Endodermal cell (in vitro differentiated cells): ENCODE measurements at regions not wholly inside any gene's neighbourhood (a gene's known extent, or its start where the extent isn't known, plus 50 kb on each side); places are given as distances from the start of the nearest gene placed in this dataset.
"Not testable (repeated sequence)": the region's sequence is repeated elsewhere in the genome, so short reads cannot be mapped to it uniquely, and the experiment has no call there.

ENCODE experiments used
- DNase-seq: peaks from one replicate; pipeline ENCODE4 v3.0.0-alpha.2; 2017
- H3K27ac ChIP-seq: 2 replicates; pipeline ENCODE4 v1.5.1; 2013; ENCODE audit warnings: mild to moderate bottlenecking, low read depth, low read length, moderate library complexity
- H3K27me3 ChIP-seq: 2 replicates; pipeline ENCODE4 v1.6.1; 2013; ENCODE audit warnings: mild to moderate bottlenecking, low read length, moderate library complexity; ENCODE audit not compliant: insufficient read depth, control insufficient read depth, poor library complexity, severe bottlenecking
- H3K36me3 ChIP-seq: 2 replicates; pipeline ENCODE4 v1.7.0; 2013; ENCODE audit warnings: mild to moderate bottlenecking, low read length, moderate library complexity; ENCODE audit not compliant: control insufficient read depth, insufficient read depth
- H3K4me1 ChIP-seq: one replicate; pipeline ENCODE4 v1.7.0; 2013; ENCODE audit warnings: low read length; ENCODE audit not compliant: control insufficient read depth, insufficient read depth
- H3K4me3 ChIP-seq: 2 replicates; pipeline ENCODE4 v1.5.1; 2013; ENCODE audit warnings: mild to moderate bottlenecking, low read length, moderate library complexity
- H3K9ac ChIP-seq: 2 replicates; pipeline ENCODE4 v1.6.1; 2013; ENCODE audit warnings: mild to moderate bottlenecking, low read length, moderate library complexity; ENCODE audit not compliant: poor library complexity, severe bottlenecking; ENCODE audit errors: extremely low read depth
- H3K9me3 ChIP-seq: 2 replicates; pipeline ENCODE4 v1.6.1; 2013; ENCODE audit warnings: mild to moderate bottlenecking, low read length, moderate library complexity; ENCODE audit not compliant: control insufficient read depth
- H3K27ac Mint-ChIP-seq: 2 replicates; pipeline ENCODE4 v1.8.0; 2020; ENCODE audit warnings: mixed read lengths
- H3K27me3 Mint-ChIP-seq: 2 replicates; pipeline ENCODE4 v1.8.0; 2021; ENCODE audit warnings: mild to moderate bottlenecking, mixed read lengths; ENCODE audit not compliant: insufficient read depth
- H3K36me3 Mint-ChIP-seq: 2 replicates; pipeline ENCODE4 v1.8.0; 2020; ENCODE audit warnings: low read depth, mixed read lengths
- H3K4me1 Mint-ChIP-seq: 2 replicates; pipeline ENCODE4 v1.8.0; 2020; ENCODE audit warnings: mixed read lengths
- H3K4me3 Mint-ChIP-seq: 2 replicates; pipeline ENCODE4 v1.8.0; 2020; ENCODE audit warnings: mild to moderate bottlenecking, moderate library complexity, mixed read lengths
- H3K9me3 Mint-ChIP-seq: 2 replicates; pipeline ENCODE4 v1.8.0; 2020; ENCODE audit warnings: mild to moderate bottlenecking, mixed read lengths
- WGBS, 2 experiments: methylation state at CpG; one replicate each; pipeline versions ENCODE4 v1.1.5 to v1.1.7; 2013; ENCODE audit warnings: missing lambda C conversion rate in 2 of 2, mixed read lengths in 1 of 2; ENCODE audit not compliant: insufficient coverage in 1 of 2, insufficient read length in 1 of 2; 5-methylcytosine and 5-hydroxymethylcytosine counted together
- TF ChIP-seq, protein P1 (sequence below): fragments of 200-600 bp; sonication (generic); conservative IDR thresholded peaks from 2 replicates; pipeline ENCODE4 v1.5.0; 2021; ENCODE audit warnings: antibody characterized with exemption, mild to moderate bottlenecking

DNA sequence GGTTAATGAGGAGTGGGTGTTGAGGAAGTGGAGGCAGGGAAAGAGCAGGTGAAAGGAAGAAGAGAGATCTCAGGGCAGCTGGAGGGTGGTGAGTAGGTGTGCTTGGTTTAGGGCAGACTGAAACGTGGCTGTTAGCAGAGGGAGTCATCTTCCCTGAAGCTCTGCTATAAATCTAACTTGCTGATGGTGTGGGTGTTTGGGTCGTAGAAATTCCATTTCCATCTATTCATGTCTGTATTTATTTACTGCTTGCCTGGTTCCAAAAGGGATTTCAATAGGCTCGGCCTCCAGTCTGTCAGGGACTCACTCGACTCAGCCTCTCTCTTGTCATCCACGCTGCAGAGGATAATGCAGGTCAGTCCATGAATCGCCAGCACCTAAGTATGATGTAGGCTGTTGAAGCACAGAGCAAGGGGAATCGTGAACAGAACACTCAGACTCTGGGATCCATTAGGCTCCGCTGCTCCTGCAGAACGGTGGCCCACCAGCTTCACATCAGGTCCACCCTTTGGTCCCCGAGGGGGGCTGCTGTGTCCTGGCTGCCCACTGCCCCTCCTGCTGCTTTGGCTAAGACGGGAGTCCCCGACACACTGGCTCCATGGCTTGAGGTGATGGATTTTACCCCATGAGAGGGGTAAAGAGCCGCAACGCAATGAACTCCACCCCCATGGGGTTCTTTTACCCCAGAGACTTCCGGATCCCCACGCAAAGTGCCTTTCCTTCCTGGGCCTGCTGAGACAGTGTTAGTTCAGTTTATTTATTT lies 156.2 kb downstream of the RHOU start:
- TF ChIP-seq, protein P1, sequence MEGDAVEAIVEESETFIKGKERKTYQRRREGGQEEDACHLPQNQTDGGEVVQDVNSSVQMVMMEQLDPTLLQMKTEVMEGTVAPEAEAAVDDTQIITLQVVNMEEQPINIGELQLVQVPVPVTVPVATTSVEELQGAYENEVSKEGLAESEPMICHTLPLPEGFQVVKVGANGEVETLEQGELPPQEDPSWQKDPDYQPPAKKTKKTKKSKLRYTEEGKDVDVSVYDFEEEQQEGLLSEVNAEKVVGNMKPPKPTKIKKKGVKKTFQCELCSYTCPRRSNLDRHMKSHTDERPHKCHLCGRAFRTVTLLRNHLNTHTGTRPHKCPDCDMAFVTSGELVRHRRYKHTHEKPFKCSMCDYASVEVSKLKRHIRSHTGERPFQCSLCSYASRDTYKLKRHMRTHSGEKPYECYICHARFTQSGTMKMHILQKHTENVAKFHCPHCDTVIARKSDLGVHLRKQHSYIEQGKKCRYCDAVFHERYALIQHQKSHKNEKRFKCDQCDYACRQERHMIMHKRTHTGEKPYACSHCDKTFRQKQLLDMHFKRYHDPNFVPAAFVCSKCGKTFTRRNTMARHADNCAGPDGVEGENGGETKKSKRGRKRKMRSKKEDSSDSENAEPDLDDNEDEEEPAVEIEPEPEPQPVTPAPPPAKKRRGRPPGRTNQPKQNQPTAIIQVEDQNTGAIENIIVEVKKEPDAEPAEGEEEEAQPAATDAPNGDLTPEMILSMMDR, result no peak
- no peak for DNase-seq
- H3K27me3 Mint-ChIP-seq, result peaks cover 2% of the 10 kb centered on the region
- peaks cover 1% of the 10 kb centered on the region for H3K9me3 Mint-ChIP-seq
- Histone ChIP-seq H3K36me3 (no peaks in the 10 kb centered on the region), H3K27ac (no peak overlapping the region), H3K4me1 (no peaks in the 10 kb centered on the region), H3K9ac (no peak overlapping the region), H3K9me3 (no peaks in the 10 kb centered on the region), H3K4me3 (no peak overlapping the region), H3K27me3 (no peaks in the 10 kb centered on the region)
- H3K4me3 Mint-ChIP-seq, result no peak overlapping the region
- WGBS, 2 experiments, result 91 to 94% methylated on average over 8 to 16 of the region's 16 CpGs
- no peaks in the 10 kb centered on the region for H3K4me1 Mint-ChIP-seq
- H3K27ac Mint-ChIP-seq, result no peak overlapping the region
- no peaks in the 10 kb centered on the region for H3K36me3 Mint-ChIP-seq

- not testable (repeated sequence) for H3K27me3 Mint-ChIP-seq, H3K36me3 Mint-ChIP-seq
Measured at GRCh38 chr1:228892200-228892599, 156.9 kb downstream of the RHOU start.

DNA sequence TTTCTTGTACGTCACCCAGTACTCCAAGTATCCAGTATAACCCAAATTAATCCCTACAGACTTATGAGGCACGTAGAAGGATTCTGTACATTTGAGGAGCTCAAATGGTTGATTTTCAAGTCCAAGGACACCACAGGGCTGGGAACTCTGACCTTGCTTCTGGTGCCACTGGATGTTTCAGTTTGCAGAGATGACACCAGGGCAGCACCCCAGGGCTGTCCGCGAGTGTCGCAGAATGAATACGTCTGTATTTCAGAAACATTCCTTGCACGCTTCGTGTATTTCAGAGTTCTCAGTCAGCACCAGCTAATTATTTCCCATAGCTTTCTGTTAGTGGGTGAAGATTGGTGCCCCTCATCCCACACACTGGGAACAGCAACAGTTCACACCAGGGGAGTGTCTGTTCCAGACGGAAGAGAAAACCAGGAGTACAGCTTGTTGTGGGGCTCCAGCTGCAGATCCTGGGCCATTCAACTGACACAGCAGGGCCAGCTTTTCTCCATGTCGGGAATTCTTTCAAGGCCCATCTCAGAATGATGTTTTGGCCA lies 159.2 kb downstream of the RHOU start:
- H3K4me3 ChIP-seq, result no peak overlapping the region
- no peaks in the 10 kb centered on the region for H3K36me3 ChIP-seq
- H3K27ac ChIP-seq, result no peak overlapping the region
- Mint-ChIP-seq H3K9me3 (peaks cover 1% of the 10 kb centered on the region), H3K27me3 (peaks cover 6% of the 10 kb centered on the region), H3K27ac (no peak overlapping the region), H3K4me1 (no peaks in the 10 kb centered on the region), H3K4me3 (no peak overlapping the region), H3K36me3 (no peaks in the 10 kb centered on the region)
- 79 to 93% methylated on average over 8 to 10 of the region's 10 CpGs for WGBS, 2 experiments
- H3K4me1 ChIP-seq, result no peaks in the 10 kb centered on the region
- no peaks in the 10 kb centered on the region for H3K27me3 ChIP-seq
- TF ChIP-seq, protein P1, result no peak
- H3K9ac ChIP-seq, result no peak overlapping the region
- no peaks in the 10 kb centered on the region for H3K9me3 ChIP-seq
- DNase-seq, result no peak

More at GRCh38 chr1:228892200-228892599, 156.9 kb downstream of the RHOU start:
- not testable (repeated sequence) for H3K27me3 ChIP-seq, DNase-seq, H3K4me1 Mint-ChIP-seq, H3K27ac Mint-ChIP-seq, H3K4me3 Mint-ChIP-seq, H3K27ac ChIP-seq, H3K9ac ChIP-seq, H3K9me3 ChIP-seq, H3K9me3 Mint-ChIP-seq, H3K36me3 ChIP-seq, H3K4me1 ChIP-seq, H3K4me3 ChIP-seq
- no CpG with 5 or more reads among the region's 4 CpGs for WGBS, 2 experiments
